ENCODE measurements at regions not wholly inside any gene's neighbourhood (a gene's known extent, or its start where the extent isn't known, plus 50 kb on each side); places are given as distances from the start of the nearest gene placed in this dataset.

- POLR2A ChIA-PET (ENCODE audit: partially characterized antibody): no interaction called here
- Histone ChIP-seq H3K27ac (ENCODE audit: low read depth, low read length) (no peak overlapping the region), H3K9ac (replicated peaks in 1 of 4; ENCODE audit: extremely low read depth in 1 of 4, low read depth in 3 of 4, low read length in 3 of 4) (no peak overlapping the region), H3K4me2 (ENCODE audit: insufficient read depth in 1 of 2, low read depth in 2 of 2, low read length in 2 of 2) (no peak overlapping the region), H2BK15ac (ENCODE audit: low read length) (no peak overlapping the region), H3K79me1 (ENCODE audit: low read depth, low read length) (no peaks in the 10 kb centered on the region), H3K4ac (replicated peaks; ENCODE audit: insufficient read length, low read depth, low read length) (no peak overlapping the region), H4K20me1 (replicated peaks in 1 of 2; ENCODE audit: control insufficient read depth in 1 of 2, insufficient read depth in 2 of 2, low read length in 2 of 2) (no peaks in the 10 kb centered on the region), H3K14ac (ENCODE audit: insufficient read length) (no peak overlapping the region), H2AFZ (ENCODE audit: low read length) (no peak overlapping the region), H4K5ac (ENCODE audit: insufficient read length, low read depth, low read length) (no peak overlapping the region), H3K27me3 (replicated peaks in 1 of 4; ENCODE audit: control insufficient read depth in 3 of 4, extremely low read depth in 1 of 4, insufficient read depth in 3 of 4, low read length in 3 of 4) (no peaks in the 10 kb centered on the region), H3K23me2 (ENCODE audit: low read depth, low read length) (no peaks in the 10 kb centered on the region), H3K4me1 (replicated peaks in 1 of 4; ENCODE audit: control insufficient read depth in 3 of 4, insufficient read depth in 4 of 4, low read length in 3 of 4) (no peaks in the 10 kb centered on the region), H3K4me3 (ENCODE audit: extremely low read depth in 1 of 4, insufficient read depth in 2 of 4, low read depth in 3 of 4, low read length in 4 of 4) (no peak overlapping the region), H2BK20ac (ENCODE audit: low read length) (no peak overlapping the region), H3K79me2 (ENCODE audit: control insufficient read depth in 1 of 2, insufficient read depth in 2 of 2, low read length in 2 of 2) (no peaks in the 10 kb centered on the region), H3K36me3 (ENCODE audit: control insufficient read depth in 2 of 4, insufficient read depth in 4 of 4, low read length in 3 of 4) (no peaks in the 10 kb centered on the region), H2AK5ac (ENCODE audit: low read depth, low read length) (no peak overlapping the region), H2BK120ac (replicated peaks; ENCODE audit: low read depth, low read length) (no peak overlapping the region), H3K56ac (replicated peaks; ENCODE audit: insufficient read length, low read depth, low read length) (no peak overlapping the region), H3K9me3 (ENCODE audit: insufficient read depth in 2 of 2, low read depth in 1 of 2, low read length in 1 of 2) (no peaks in the 10 kb centered on the region), H3K23ac (ENCODE audit: insufficient read length) (no peak overlapping the region), H2BK5ac (ENCODE audit: low read depth, low read length) (no peak overlapping the region), H2BK12ac (ENCODE audit: low read depth, low read length) (no peak overlapping the region), H4K8ac (ENCODE audit: extremely low read depth, insufficient read depth, low read length) (no peak overlapping the region), H3K18ac (ENCODE audit: extremely low read depth, low read length) (no peak overlapping the region), H4K91ac (replicated peaks; ENCODE audit: insufficient read length, low read length) (no peak overlapping the region)
- FAIRE-seq: no peak
- DNase-seq (ENCODE audit: low read depth in 1 of 2, low spot score in 2 of 2): no peak
- 97% methylated on average over 3 of the region's 3 CpGs; no CpG with 5 or more reads in 1 of the 2 experiments for WGBS, 2 experiments (ENCODE audit: extremely low coverage in 1 of 2, insufficient coverage in 1 of 2, insufficient read length in 1 of 2, insufficient replicate concordance in 2 of 2, low coverage in 1 of 2, low lambda C conversion rate in 2 of 2, missing lambda C conversion rate in 1 of 2)
- CTCF ChIA-PET (ENCODE audit: partially characterized antibody): interaction anchor here (1.2 to 2.2 kb wide), 2 partner anchors 9 to 231 kb away, joined by 3 to 11 read pairs; no protein-coding TSS in a partner anchor
- TF ChIP-seq ATF3 (IDR thresholded peaks at IDR 0.05; ENCODE audit: insufficient read depth, low read depth, low read length): no peak
- TF ChIP-seq TBP (IDR thresholded peaks at IDR 0.05; ENCODE audit: low read depth, low read length): no peak
- TF ChIP-seq POU5F1 (IDR thresholded peaks at IDR 0.05; ENCODE audit: low read depth, low read length): no peak
- no peak for TF ChIP-seq TEAD4 (IDR thresholded peaks at IDR 0.05; ENCODE audit: low read depth, low read length)
- no peak for TF ChIP-seq E2F6 (IDR thresholded peaks at IDR 0.05)
- no peak for TF ChIP-seq SIX5 (IDR thresholded peaks at IDR 0.05; ENCODE audit: low read depth, low read length)
- TF ChIP-seq KDM1A (IDR thresholded peaks at IDR 0.05; ENCODE audit: borderline replicate concordance, low read length): no peak
- TF ChIP-seq ASH2L (IDR thresholded peaks at IDR 0.05; ENCODE audit: low read length): no peak
- TF ChIP-seq HDAC2 (IDR thresholded peaks at IDR 0.05; ENCODE audit: borderline replicate concordance in 1 of 2, low read depth in 2 of 2, low read length in 2 of 2): no peak
- TF ChIP-seq CHD2 (IDR thresholded peaks at IDR 0.05; ENCODE audit: low read length): no peak
- no peak for TF ChIP-seq BRCA1 (IDR thresholded peaks at IDR 0.05; ENCODE audit: low read depth, low read length)
Observed at GRCh38 chr5:174454890-174455289, 269.5 kb upstream of the MSX2 start.
